SK-N-SH treated with all-trans-retinoic acid at 6 μM for 48 hours (cell line): ENCODE measurements at regions not wholly inside any gene's neighbourhood (a gene's known extent, or its start where the extent isn't known, plus 50 kb on each side); places are given as distances from the start of the nearest gene placed in this dataset.

ENCODE experiments used
- ARNTL ChIP-seq: fragments of 450-650 bp; formaldehyde crosslinking; IDR thresholded peaks from 2 replicates; pipeline ENCODE4 v1.5.0; 2020; ENCODE audit warnings: low read depth, mild to moderate bottlenecking, moderate library complexity, borderline replicate concordance
- TOX ChIP-seq: fragments of 250-450 bp; sonication (Bioruptor Pico); IDR thresholded peaks from 2 replicates; pipeline ENCODE4 v1.8.0; 2021; ENCODE audit warnings: mild to moderate bottlenecking, moderate library complexity, borderline replicate concordance
- TF ChIP-seq, protein P1 (sequence below): fragments of 250-450 bp; sonication (Bioruptor Pico); IDR thresholded peaks from 2 replicates; pipeline ENCODE4 v1.8.0; 2021; ENCODE audit warnings: low read depth, mild to moderate bottlenecking, moderate library complexity, borderline replicate concordance
- TF ChIP-seq, protein P2 (sequence below): fragments of 250-450 bp; sonication (Bioruptor Pico); IDR thresholded peaks from 2 replicates; pipeline ENCODE4 v1.5.1; 2020; ENCODE audit warnings: low read depth, mild to moderate bottlenecking, moderate library complexity

DNA sequence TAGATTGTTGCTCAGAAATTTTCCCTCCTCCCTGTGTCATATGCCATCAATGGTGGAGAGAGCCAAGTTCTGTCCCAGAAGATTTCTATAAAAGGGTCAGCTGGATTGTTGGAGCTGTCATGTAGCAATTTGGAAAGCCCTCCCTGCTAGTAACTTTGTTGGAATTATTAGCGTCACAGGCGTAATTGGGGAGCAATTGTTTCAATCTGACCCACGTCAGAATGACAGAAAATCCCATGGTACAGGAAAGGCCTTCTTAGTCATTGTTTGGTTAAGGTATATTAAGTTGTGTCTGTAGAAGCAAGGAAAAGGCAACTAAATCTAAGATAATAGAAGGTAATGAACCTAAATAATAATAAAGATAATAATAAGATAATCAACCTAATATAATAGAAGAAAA, 148.4 kb downstream of the PLK2 start:
- TF ChIP-seq ARNTL (no peak), TOX (CRISPR knock-in tag) (no peak)
- TF ChIP-seq, protein P1, sequence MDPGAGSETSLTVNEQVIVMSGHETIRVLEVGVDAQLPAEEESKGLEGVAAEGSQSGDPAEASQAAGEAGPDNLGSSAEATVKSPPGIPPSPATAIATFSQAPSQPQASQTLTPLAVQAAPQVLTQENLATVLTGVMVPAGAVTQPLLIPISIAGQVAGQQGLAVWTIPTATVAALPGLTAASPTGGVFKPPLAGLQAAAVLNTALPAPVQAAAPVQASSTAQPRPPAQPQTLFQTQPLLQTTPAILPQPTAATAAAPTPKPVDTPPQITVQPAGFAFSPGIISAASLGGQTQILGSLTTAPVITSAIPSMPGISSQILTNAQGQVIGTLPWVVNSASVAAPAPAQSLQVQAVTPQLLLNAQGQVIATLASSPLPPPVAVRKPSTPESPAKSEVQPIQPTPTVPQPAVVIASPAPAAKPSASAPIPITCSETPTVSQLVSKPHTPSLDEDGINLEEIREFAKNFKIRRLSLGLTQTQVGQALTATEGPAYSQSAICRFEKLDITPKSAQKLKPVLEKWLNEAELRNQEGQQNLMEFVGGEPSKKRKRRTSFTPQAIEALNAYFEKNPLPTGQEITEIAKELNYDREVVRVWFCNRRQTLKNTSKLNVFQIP (CRISPR knock-in tag) = no peak
- TF ChIP-seq, protein P2, sequence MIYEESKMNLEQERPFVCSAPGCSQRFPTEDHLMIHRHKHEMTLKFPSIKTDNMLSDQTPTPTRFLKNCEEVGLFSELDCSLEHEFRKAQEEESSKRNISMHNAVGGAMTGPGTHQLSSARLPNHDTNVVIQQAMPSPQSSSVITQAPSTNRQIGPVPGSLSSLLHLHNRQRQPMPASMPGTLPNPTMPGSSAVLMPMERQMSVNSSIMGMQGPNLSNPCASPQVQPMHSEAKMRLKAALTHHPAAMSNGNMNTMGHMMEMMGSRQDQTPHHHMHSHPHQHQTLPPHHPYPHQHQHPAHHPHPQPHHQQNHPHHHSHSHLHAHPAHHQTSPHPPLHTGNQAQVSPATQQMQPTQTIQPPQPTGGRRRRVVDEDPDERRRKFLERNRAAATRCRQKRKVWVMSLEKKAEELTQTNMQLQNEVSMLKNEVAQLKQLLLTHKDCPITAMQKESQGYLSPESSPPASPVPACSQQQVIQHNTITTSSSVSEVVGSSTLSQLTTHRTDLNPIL (CRISPR knock-in tag) = no peak
